Endometrial microvascular endothelial cells (primary cell): ENCODE measurements at regions not wholly inside any gene's neighbourhood (a gene's known extent, or its start where the extent isn't known, plus 50 kb on each side); places are given as distances from the start of the nearest gene placed in this dataset.

Experiments used
- in situ Hi-C: cut with HindIII; loops from 2 replicates; pipeline ENCODE4 v1.10.0; 2017; ENCODE audit warnings: low sequenced_read_pairs, low pct_unique_long_range_greater_than_20kb; ENCODE audit errors: inconsistent ontology term

- in situ Hi-C loops = no loop called here
These were observed 173.0 kb downstream of the SPCS3 start for GRCh38 chr4:176492646-176493302.

GRCh38 chr4:176498617-176499256, 179.0 kb downstream of the SPCS3 start:
- in situ Hi-C loops = no loop called here

DNA sequence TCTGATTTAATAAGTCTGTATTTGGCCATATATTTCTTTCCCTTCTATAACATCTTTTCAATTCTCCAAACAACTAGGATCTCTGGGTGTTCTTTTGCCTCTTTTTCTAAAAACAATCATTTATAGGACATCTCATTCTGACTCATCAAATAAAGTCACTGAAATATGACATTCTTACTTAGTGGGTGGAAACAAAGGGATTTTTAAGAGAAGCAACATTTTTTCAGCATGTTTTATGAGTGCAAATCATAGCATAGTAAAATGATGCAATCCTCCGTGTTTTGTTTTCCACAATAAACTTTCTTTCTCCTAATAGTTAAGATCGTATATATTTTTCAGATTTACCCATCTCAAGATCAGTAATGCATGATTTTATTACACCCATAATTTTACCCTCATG, 179.8 kb downstream of the SPCS3 start:
- in situ Hi-C loops = no loop called here

DNA sequence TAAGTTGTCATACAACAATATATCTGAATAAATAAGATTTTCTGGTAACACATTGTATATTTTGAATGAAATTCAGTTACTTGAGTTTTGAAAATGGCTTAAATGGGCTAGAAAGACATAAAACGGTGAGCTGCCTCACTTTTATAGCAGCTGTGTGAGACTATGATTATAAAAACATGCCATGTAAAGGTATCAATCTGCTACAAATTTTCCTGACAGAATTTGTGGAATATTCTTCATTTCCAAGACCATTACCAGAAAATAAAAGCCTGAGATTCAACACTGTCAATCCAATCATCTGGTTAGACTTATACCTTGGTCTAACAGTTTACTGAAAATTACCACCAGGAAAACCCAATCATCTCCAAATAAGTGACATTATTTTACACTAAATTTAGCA, 181.1 kb downstream of the SPCS3 start:
- in situ Hi-C loops = no loop called here

DNA sequence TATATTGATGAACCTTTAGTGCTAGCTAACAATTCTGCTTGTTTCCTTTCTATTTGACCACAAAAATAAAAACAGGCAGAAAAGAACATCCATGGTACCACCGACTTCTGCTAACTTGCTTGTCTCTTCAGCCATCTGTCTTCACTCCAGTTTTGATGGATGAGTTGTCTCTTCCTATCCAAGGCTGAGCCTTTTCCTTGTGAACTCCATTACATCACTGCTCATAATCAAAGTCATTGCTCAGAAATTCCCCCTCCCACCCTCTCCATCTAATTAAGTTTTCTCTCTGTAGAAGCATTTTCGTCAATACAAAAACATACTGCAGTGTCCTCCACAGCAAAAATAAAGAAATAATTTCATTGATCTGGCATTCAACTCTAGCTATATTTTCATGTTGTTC, 184.4 kb downstream of the SPCS3 start:
- in situ Hi-C loops = no loop called here

DNA sequence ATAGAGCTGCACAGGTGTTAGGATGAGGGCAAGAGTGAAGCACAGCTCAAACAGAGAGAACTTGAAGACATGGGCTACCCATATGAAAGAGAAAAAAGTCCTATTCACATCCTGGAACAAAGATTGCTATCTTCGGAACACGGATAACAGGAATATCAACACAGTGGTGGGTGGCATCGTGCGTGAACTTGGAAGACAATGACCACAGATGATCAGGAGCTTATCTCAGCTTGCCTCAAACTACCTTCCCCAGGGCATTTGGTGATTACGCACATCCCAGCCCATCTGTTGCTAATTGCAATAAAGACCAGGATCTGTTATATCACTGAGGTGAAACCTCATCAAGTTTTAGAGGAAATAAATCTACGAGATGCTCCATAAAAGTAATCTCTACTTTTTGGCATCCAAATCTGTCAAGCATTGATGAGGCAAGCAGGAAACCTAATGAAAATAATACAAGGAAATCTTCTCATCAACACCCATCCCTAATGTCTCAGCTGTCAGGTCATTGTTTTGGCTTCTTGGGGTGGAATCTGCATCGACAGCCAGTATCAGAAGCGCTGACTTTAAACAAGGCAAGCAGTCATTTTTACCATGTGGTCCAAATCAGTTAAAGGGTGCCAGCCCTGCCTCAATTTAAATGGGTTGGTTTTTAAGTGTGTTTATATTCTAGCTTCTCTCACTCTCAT, 188.2 kb downstream of the SPCS3 start:
- in situ Hi-C loops = no loop called here

DNA sequence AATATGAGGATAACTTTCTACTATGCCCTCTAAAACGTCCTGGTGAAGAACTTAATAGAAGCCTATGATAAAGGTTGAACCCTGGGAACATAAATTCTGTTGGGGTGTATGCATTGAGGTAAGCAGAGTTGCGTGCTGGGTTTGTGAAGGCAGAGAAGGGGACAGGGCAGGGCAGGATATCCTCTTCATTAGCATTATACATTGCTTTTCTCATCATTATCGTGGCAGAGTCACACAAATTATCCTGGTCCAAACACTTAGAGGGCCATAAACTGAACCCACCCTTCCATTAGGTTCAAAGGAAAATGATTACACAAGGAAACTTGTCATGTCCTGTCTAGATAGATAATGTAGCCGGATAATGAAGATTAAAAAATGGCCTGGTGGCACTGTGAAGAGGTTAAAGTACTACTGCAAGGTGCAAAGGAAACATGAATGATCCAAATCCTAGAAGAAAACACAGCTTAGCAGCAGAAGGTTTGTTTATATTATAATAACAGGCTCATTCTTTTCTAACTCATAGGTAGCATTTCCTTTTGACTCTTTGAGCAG, 189.1 kb downstream of the SPCS3 start:
- in situ Hi-C loops = no loop called here

DNA sequence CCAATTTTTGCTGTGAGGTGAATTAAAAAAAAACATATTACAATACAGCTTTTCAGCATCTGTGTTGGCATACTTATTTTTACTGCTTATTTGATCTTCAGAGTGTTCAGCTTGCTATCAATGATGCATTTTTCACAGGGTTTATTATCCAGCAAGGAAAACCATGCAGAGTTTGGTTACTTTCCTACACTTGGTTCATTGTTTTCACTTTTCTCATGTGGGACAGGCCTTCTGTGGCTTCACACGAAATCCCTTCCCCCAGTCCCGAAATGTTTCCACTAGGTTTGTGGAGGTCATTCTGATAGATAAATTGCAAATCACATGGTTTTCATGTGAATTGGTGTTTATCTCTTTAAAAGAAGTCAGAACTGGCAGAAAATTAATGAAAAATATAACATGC, 205.8 kb downstream of the SPCS3 start:
- in situ Hi-C loops = no loop called here

DNA sequence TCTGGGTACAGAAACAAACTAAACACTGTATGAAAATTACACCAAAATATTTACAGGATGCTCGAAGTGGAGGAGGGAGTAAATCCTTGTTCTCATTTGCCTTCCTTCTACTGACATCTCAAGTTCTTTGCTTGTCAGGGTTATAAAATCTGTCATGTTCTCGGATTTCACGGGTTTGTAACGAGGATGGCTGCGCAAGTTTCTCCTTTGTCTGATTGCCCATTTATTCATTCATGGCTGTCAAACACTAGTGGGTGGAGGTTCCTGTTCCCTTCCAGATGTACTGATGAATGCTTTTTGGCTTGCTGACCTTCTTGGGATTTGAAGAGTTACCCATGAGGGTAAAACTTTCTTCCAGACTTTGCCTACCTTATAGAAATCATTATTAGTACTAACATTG, 206.9 kb downstream of the SPCS3 start:
- in situ Hi-C loops = no loop called here

DNA sequence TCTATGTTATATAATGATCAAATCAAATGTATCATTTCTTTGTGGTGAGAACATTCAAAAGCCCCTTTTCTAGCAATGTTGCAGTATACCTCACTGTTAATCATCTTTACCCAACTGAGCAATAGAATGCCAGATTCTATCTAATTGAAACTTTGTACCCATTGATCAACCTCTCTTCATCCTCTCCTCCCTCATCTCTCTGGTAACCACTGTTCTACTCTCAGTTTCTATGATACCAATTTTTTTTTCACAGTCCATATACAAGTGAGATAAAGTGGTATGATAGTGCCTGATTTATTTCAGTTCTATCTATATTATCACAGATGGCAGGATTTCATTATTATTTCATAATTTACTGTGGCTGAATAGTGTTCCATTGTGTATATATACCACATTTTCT, 209.8 kb downstream of the SPCS3 start:
- in situ Hi-C loops = no loop called here

DNA sequence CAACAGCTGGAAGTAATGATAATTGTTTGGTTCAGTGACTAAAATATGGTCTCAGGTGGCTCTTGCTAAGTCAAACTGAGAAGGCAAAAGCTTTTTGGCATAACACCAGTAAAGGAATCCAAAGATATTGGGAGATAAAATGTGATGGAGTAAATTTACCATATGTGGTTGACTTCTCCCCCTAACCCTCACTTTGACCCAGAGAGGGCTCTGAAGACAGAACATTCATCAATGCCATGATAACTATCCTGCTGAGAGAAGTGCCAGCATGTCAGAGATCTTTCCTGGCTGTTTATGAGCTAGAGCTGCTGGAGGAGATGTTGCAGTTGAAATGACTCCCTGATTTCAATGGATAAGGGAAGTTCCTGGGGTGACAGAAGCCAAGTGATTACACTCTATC, 213.4 kb downstream of the SPCS3 start:
- in situ Hi-C loops = no loop called here

GRCh38 chr4:176534566-176534965, 214.8 kb downstream of the SPCS3 start:
- in situ Hi-C loops = no loop called here

DNA sequence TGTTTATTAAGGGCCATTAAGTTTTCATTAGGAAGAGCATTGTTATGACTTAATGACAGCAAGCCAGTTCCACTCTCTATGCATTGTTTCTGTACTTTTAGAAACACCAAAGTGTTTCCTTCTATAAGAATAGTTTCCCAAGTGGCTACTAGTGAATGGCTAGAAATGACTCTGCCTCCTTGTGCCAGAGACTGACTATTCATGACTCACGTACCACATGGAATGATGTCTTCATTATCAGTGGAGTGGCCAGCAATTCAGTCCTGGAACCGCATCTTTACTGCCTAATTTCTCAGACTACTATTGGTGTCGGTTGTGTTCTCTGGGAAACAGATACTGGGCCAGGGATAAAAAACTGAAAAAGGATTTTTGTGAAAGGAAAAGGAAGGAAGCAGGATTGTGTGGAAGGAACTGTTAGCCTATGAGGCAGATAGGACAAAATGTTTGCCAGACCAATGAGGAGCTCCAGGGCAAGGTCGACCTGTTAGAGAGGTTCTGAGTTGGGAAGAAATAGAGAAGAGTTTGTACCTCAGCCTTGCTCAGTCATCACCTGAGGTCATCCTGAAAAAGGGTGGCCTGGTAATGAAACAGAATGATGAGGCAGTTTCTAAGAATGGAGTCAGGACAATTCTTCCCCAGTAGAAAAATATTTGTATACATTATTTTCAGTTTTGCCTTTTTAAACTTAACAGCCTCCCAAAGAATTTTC, 218.6 kb downstream of the SPCS3 start:
- in situ Hi-C loops = no loop called here

DNA sequence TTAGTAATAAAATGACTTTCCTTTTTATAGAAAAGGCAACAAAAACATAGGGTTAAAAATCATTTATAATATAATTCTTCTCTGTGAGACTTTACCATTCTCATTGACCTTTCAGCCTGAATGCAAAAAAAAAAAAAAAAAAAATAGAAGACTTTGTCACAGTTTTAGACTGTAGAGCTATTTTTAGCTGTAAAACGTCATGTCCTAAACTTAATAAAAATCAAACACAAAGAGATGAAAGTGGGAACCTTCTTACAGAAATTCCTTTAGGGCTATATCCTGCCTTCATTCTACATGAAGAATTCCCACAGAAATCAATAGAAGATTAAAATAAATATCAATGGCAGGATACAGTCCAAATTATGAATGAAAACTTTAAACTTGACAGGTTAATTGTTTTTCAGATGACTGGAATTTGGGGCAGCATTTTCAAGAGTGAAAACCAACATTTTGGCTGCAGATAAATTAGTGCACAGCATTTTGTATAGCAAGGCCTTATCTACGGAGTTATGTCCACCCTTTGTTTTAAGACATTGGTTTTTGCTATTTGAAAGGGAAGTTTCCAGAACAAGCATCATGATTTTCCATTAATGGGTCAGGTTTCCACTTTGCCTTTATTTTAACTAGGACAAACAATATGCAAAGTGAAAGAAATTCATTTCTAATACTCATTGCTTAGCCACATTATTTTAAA, 219.5 kb downstream of the SPCS3 start:
- in situ Hi-C loops = no loop called here

DNA sequence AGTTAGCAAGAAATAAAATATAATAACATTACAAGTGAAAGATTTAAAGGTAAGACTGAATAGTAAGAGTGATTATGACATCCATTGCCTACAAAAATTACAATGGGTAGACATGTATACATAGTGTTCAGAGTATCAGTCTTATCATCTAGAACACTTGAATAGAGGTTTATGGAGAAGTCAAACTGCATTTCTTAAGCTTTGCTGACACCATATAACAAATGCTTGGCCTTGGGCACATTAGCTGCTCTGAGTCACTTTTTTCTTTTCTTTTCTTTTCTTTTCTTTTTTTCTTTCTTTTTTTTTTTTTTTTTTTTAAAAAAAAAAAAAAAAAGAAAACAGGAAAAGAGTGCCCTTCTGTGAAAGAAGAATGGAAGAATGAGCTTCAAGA, 220.0 kb downstream of the SPCS3 start:
- in situ Hi-C loops = no loop called here

- in situ Hi-C loops = no loop called here
These were observed 221.0 kb downstream of the SPCS3 start for GRCh38 chr4:176540814-176541213.

GRCh38 chr4:176545872-176546271, 226.1 kb downstream of the SPCS3 start:
- in situ Hi-C loops = no loop called here

DNA sequence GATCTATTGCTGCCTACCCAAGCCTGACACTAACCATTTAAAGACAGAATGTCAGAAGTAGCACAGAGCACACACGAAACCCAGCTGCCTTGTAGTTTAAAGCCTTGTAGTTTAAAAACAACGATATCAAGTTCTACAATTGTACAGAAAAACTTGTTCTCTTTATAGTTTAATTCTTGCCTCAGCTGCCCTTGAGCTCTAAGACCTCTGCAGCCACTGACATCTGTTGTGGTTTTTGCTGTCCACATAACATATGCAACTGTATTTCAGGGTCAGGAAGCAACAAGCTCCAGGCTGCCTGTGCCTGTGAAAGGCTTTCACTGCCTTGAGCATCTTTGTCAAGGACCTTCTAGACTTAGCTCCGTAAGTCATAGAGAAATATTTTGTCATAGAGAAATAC, 227.2 kb downstream of the SPCS3 start:
- in situ Hi-C loops = no loop called here

DNA sequence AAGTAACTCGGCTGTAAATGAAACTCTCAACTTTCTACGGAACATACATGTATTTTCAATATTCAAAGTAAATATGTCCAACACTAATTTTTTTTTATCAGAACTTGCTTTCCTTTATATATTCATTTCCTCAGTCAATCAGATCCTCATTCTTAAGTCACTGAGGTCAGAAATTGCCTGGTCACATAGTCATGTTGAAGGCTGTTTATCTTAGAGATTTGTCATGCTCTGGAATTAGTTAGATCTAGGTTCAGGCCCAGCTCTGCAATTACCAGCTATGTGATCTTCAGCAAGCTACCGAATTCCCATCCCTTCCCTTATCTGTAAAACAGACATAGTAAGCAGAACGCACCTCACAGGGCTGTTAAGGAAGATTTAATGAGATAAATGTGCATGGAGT, 228.8 kb downstream of the SPCS3 start:
- in situ Hi-C loops = no loop called here
